ENCODE measurements at regions not wholly inside any gene's neighbourhood (a gene's known extent, or its start where the extent isn't known, plus 50 kb on each side); places are given as distances from the start of the nearest gene placed in this dataset.

GRCh38 chr10:44564361-44564760 lies 179.5 kb upstream of the CXCL12 start:
- TF ChIP-seq GLIS3 (CRISPR knock-in tag; IDR thresholded peaks at IDR 0.05) (no peak), PPARA (CRISPR knock-in tag; IDR thresholded peaks at IDR 0.05; ENCODE audit: borderline replicate concordance) (no peak), ZNF565 (CRISPR knock-in tag; conservative IDR thresholded peaks at IDR 0.05; ENCODE audit: low read depth) (no peak), TCF4 (CRISPR knock-in tag; IDR thresholded peaks at IDR 0.05; ENCODE audit: borderline replicate concordance) (no peak), ARNTL (CRISPR knock-in tag; IDR thresholded peaks at IDR 0.05; ENCODE audit: borderline replicate concordance, low read depth) (no peak), ISL1 (CRISPR knock-in tag; IDR thresholded peaks at IDR 0.05) (no peak), ZFP3 (CRISPR knock-in tag; IDR thresholded peaks at IDR 0.05) (no peak), CSRNP3 (CRISPR knock-in tag; IDR thresholded peaks at IDR 0.05) (no peak), POU6F1 (CRISPR knock-in tag; IDR thresholded peaks at IDR 0.05; ENCODE audit: borderline replicate concordance, low read depth) (no peak)
- ATAC-seq, result no peak

GRCh38 chr10:44564790-44565189 lies 179.9 kb upstream of the CXCL12 start:
- TF ChIP-seq TOX (CRISPR knock-in tag; IDR thresholded peaks at IDR 0.05; ENCODE audit: borderline replicate concordance) (no peak), ZFP3 (CRISPR knock-in tag; IDR thresholded peaks at IDR 0.05) (no peak), RARB (CRISPR knock-in tag; IDR thresholded peaks at IDR 0.05) (no peak), ARNTL (CRISPR knock-in tag; IDR thresholded peaks at IDR 0.05; ENCODE audit: borderline replicate concordance, low read depth) (no peak), ZNF8 (CRISPR knock-in tag; IDR thresholded peaks at IDR 0.05) (no peak), PATZ1 (CRISPR knock-in tag; IDR thresholded peaks at IDR 0.05; ENCODE audit: borderline replicate concordance) (no peak), POU6F1 (CRISPR knock-in tag; IDR thresholded peaks at IDR 0.05; ENCODE audit: borderline replicate concordance, low read depth) (no peak), CSDC2 (CRISPR knock-in tag; IDR thresholded peaks at IDR 0.05) (no peak), GLIS3 (CRISPR knock-in tag; IDR thresholded peaks at IDR 0.05) (no peak), PPARA (CRISPR knock-in tag; IDR thresholded peaks at IDR 0.05; ENCODE audit: borderline replicate concordance) (no peak), ISL1 (CRISPR knock-in tag; IDR thresholded peaks at IDR 0.05) (no peak), OSR1 (CRISPR knock-in tag; IDR thresholded peaks at IDR 0.05) (no peak), CREB5 (CRISPR knock-in tag; IDR thresholded peaks at IDR 0.05; ENCODE audit: low read depth) (no peak), ZC3H10 (CRISPR knock-in tag; IDR thresholded peaks at IDR 0.05) (no peak), ZNF565 (CRISPR knock-in tag; conservative IDR thresholded peaks at IDR 0.05; ENCODE audit: low read depth) (no peak), BACH2 (CRISPR knock-in tag; IDR thresholded peaks at IDR 0.05; ENCODE audit: borderline replicate concordance) (no peak)

GRCh38 chr10:44566786-44567185 lies 181.9 kb upstream of the CXCL12 start:
- ATAC-seq, result no peak
- TF ChIP-seq ZFP3 (CRISPR knock-in tag; IDR thresholded peaks at IDR 0.05) (no peak), ESRRG (CRISPR knock-in tag; IDR thresholded peaks at IDR 0.05) (no peak), ZNF70 (CRISPR knock-in tag; IDR thresholded peaks at IDR 0.05) (no peak), PPARA (CRISPR knock-in tag; IDR thresholded peaks at IDR 0.05; ENCODE audit: borderline replicate concordance) (no peak), CREB5 (CRISPR knock-in tag; IDR thresholded peaks at IDR 0.05; ENCODE audit: low read depth) (no peak), RARB (CRISPR knock-in tag; IDR thresholded peaks at IDR 0.05) (no peak), PATZ1 (CRISPR knock-in tag; IDR thresholded peaks at IDR 0.05; ENCODE audit: borderline replicate concordance) (no peak)

More at GRCh38 chr10:44564790-44565189, 179.9 kb upstream of the CXCL12 start:
- no peak for ATAC-seq

Measured in SK-N-SH treated with all-trans-retinoic acid at 6 μM for 48 hours (cell line).